Esophagus muscularis mucosa (tissue), 4 donors: ENCODE measurements at regions not wholly inside any gene's neighbourhood (a gene's known extent, or its start where the extent isn't known, plus 50 kb on each side); places are given as distances from the start of the nearest gene placed in this dataset.

Source experiments
- EP300 ChIP-seq: sonication (generic); formaldehyde crosslinking; IDR thresholded peaks from one replicate; pipeline ENCODE4 v1.6.1; 2017; ENCODE audit warnings: antibody characterized with exemption
- POLR2A ChIP-seq: fragments of 450-650 bp; IDR thresholded peaks from one replicate; pipeline ENCODE4 v1.6.1; 2017; ENCODE audit warnings: antibody characterized with exemption, moderate library complexity, mild to moderate bottlenecking, low read depth
- POLR2AphosphoS5 ChIP-seq, 2 donors: sonication (generic); formaldehyde crosslinking; IDR thresholded peaks; one replicate each; pipeline ENCODE4 v1.6.1; 2017; ENCODE audit warnings: antibody characterized with exemption in 2 of 2
- TF ChIP-seq, protein P1 (sequence below), 3 experiments: fragments of 200-600 bp in 2 of 3; fragments of 450-650 bp in 1 of 3; sonication (generic) in 2 of 3; IDR thresholded peaks; one replicate each; pipeline ENCODE4 v1.5.1; 2017 to 2019; ENCODE audit warnings: antibody characterized with exemption in 3 of 3, mild to moderate bottlenecking in 2 of 3, moderate library complexity in 1 of 3

GRCh38 chr6:167552258-167552630 lies 227.4 kb downstream of the TTLL2 start:
- TF ChIP-seq, protein P1, sequence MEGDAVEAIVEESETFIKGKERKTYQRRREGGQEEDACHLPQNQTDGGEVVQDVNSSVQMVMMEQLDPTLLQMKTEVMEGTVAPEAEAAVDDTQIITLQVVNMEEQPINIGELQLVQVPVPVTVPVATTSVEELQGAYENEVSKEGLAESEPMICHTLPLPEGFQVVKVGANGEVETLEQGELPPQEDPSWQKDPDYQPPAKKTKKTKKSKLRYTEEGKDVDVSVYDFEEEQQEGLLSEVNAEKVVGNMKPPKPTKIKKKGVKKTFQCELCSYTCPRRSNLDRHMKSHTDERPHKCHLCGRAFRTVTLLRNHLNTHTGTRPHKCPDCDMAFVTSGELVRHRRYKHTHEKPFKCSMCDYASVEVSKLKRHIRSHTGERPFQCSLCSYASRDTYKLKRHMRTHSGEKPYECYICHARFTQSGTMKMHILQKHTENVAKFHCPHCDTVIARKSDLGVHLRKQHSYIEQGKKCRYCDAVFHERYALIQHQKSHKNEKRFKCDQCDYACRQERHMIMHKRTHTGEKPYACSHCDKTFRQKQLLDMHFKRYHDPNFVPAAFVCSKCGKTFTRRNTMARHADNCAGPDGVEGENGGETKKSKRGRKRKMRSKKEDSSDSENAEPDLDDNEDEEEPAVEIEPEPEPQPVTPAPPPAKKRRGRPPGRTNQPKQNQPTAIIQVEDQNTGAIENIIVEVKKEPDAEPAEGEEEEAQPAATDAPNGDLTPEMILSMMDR (IDR thresholded peaks at IDR 0.05): no peak
- TF ChIP-seq POLR2A: no peak
- no peak for TF ChIP-seq EP300
- no peak for TF ChIP-seq POLR2AphosphoS5 (IDR thresholded peaks at IDR 0.05)
